ENCODE measurements at regions not wholly inside any gene's neighbourhood (a gene's known extent, or its start where the extent isn't known, plus 50 kb on each side); places are given as distances from the start of the nearest gene placed in this dataset.

DNA sequence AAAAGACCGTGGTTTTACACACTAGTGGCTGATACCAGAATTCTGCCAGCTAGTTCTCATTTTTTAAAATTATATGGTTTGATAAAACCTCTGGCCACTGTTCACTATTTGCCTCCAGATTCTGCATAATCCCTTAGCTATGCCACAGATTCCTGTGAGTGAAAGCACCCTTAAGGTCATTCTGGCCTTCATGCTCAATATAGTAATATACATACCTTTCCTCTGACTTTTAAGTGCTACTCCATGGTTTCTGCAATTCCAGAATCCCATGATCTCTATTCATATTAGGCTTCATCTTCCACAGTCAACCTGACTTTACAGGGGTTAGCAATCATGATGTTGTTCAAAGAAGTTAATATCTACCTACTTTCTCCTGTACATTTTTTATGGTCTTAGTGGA is 274.1 kb upstream of the EDNRB start:
- H4K20me1 ChIP-seq (ENCODE audit: insufficient read depth, low read length), result no peaks in the 10 kb centered on the region
- FAIRE-seq (no peak), ATAC-seq (no peak), DNase-seq (ENCODE audit: low spot score) (no peak)
- no peak overlapping the region for H3K4me3 ChIP-seq (replicated peaks in 1 of 3; ENCODE audit: insufficient read depth in 1 of 3, low read depth in 2 of 3, low read length in 3 of 3)
- H3K27me3 ChIP-seq (ENCODE audit: control insufficient read depth in 1 of 2, insufficient read depth in 2 of 2, low read length in 2 of 2), result no peaks in the 10 kb centered on the region
- ChIA-PET POLR2A (no interaction called here), CTCF (ENCODE audit: low intra/inter-chr PET ratio, low total read pairs) (no interaction called here)
- no peak overlapping the region for H3K9ac ChIP-seq (ENCODE audit: insufficient read depth, low read depth, low read length)
- no peaks in the 10 kb centered on the region for H3K4me1 ChIP-seq (ENCODE audit: insufficient read depth, low read length)
- WGBS (ENCODE audit: low lambda C conversion rate), result 6% methylated on average over 1 of the region's 1 CpG
- in situ Hi-C loops (cut with HindIII; ENCODE audit: extremely low pct_ligation_motif_present, low pct_unique_long_range_greater_than_20kb) (no loop called here), intact Hi-C loops (cut with micrococcal nuclease; ENCODE audit: unreplicated experiment) (no loop called here)
- no peak overlapping the region for H3K4me2 ChIP-seq (ENCODE audit: low read depth, low read length)
- H2AFZ ChIP-seq (ENCODE audit: low read length), result no peak overlapping the region
- no peaks in the 10 kb centered on the region for H3K79me2 ChIP-seq (ENCODE audit: insufficient read depth, low read length)
- no peaks in the 10 kb centered on the region for H3K9me3 ChIP-seq (ENCODE audit: low read length)
- no TSS peak for BruUV-seq (replicated peaks)
- H3K27ac ChIP-seq (ENCODE audit: extremely low read length, insufficient read depth, low read length), result no peak overlapping the region
- TF ChIP-seq ZNF33A (CRISPR knock-in tag; IDR thresholded peaks at IDR 0.05; ENCODE audit: borderline replicate concordance), result no peak
- no peaks in the 10 kb centered on the region for H3K36me3 ChIP-seq (replicated peaks in 1 of 2; ENCODE audit: control insufficient read depth in 1 of 2, insufficient read depth in 2 of 2, low read length in 2 of 2)

DNA sequence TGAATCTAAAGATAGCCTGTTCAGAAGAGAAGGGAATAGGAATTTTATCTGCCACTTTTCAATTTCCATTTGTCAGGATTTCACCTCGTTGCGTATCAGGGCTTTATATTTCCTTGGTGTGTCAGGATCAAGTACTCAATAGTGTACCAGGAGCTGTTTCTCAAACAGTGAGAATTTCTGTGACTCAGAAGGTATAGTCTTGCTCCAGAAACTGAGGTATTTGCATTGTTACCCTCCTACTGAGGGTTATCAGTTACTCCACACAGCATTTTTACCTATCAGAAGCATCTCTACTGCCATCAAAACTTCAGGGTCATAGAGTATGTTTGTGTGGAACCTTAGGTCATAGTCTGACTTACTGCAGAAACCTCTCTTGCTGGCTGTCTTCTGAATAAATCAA is 271.7 kb upstream of the EDNRB start:
- no peak overlapping the region for H3K27ac ChIP-seq (ENCODE audit: extremely low read length, insufficient read depth, low read length)
- H3K9me3 ChIP-seq (ENCODE audit: low read length), result no peaks in the 10 kb centered on the region
- ChIA-PET POLR2A (no interaction called here), CTCF (ENCODE audit: low intra/inter-chr PET ratio, low total read pairs) (no interaction called here)
- H4K20me1 ChIP-seq (ENCODE audit: insufficient read depth, low read length), result no peaks in the 10 kb centered on the region
- TF ChIP-seq ZNF326 (CRISPR knock-in tag; IDR thresholded peaks at IDR 0.05; ENCODE audit: borderline replicate concordance) (no peak), KDM5A (IDR thresholded peaks at IDR 0.05; ENCODE audit: borderline replicate concordance, low read length) (no peak), ZSCAN31 (CRISPR knock-in tag; IDR thresholded peaks at IDR 0.05; ENCODE audit: low read depth) (no peak), HOXA9 (CRISPR knock-in tag; IDR thresholded peaks at IDR 0.05; ENCODE audit: borderline replicate concordance) (no peak)
- TF ChIP-seq, protein P1, sequence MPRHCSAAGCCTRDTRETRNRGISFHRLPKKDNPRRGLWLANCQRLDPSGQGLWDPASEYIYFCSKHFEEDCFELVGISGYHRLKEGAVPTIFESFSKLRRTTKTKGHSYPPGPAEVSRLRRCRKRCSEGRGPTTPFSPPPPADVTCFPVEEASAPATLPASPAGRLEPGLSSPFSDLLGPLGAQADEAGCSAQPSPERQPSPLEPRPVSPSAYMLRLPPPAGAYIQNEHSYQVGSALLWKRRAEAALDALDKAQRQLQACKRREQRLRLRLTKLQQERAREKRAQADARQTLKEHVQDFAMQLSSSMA (CRISPR knock-in tag; IDR thresholded peaks at IDR 0.05), result no peak
- TF ChIP-seq, protein P2, sequence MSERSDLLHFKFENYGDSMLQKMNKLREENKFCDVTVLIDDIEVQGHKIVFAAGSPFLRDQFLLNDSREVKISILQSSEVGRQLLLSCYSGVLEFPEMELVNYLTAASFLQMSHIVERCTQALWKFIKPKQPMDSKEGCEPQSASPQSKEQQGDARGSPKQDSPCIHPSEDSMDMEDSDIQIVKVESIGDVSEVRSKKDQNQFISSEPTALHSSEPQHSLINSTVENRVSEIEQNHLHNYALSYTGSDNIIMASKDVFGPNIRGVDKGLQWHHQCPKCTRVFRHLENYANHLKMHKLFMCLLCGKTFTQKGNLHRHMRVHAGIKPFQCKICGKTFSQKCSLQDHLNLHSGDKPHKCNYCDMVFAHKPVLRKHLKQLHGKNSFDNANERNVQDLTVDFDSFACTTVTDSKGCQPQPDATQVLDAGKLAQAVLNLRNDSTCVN (CRISPR knock-in tag; IDR thresholded peaks at IDR 0.05; ENCODE audit: borderline replicate concordance), result no peak
- DNase-seq (ENCODE audit: low spot score) (no peak), ATAC-seq (no peak), FAIRE-seq (no peak)
- WGBS (ENCODE audit: low lambda C conversion rate), result 6% methylated on average over 2 of the region's 2 CpGs
- H3K9ac ChIP-seq (ENCODE audit: insufficient read depth, low read depth, low read length), result no peak overlapping the region
- no peaks in the 10 kb centered on the region for H3K27me3 ChIP-seq (ENCODE audit: control insufficient read depth in 1 of 2, insufficient read depth in 2 of 2, low read length in 2 of 2)
- no TSS peak for BruUV-seq (replicated peaks)
- in situ Hi-C loops (cut with HindIII; ENCODE audit: extremely low pct_ligation_motif_present, low pct_unique_long_range_greater_than_20kb), result no loop called here
- H3K4me3 ChIP-seq (replicated peaks in 1 of 3; ENCODE audit: insufficient read depth in 1 of 3, low read depth in 2 of 3, low read length in 3 of 3), result no peak overlapping the region
- H3K79me2 ChIP-seq (ENCODE audit: insufficient read depth, low read length), result no peaks in the 10 kb centered on the region
- no peaks in the 10 kb centered on the region for H3K36me3 ChIP-seq (replicated peaks in 1 of 2; ENCODE audit: control insufficient read depth in 1 of 2, insufficient read depth in 2 of 2, low read length in 2 of 2)
- H2AFZ ChIP-seq (ENCODE audit: low read length), result no peak overlapping the region
- intact Hi-C loops (cut with micrococcal nuclease; ENCODE audit: unreplicated experiment), result no loop called here
- H3K4me2 ChIP-seq (ENCODE audit: low read depth, low read length), result no peak overlapping the region
- H3K4me1 ChIP-seq (ENCODE audit: insufficient read depth, low read length), result no peaks in the 10 kb centered on the region

Data from HepG2 (cell line).